T follicular helper cell (primary cell): ENCODE measurements at regions not wholly inside any gene's neighbourhood (a gene's known extent, or its start where the extent isn't known, plus 50 kb on each side); places are given as distances from the start of the nearest gene placed in this dataset.

ENCODE experiments used
- DNase-seq: peaks from one replicate; pipeline ENCODE4 v3.0.0-alpha.2; 2020; ENCODE audit warnings: low read depth

DNA sequence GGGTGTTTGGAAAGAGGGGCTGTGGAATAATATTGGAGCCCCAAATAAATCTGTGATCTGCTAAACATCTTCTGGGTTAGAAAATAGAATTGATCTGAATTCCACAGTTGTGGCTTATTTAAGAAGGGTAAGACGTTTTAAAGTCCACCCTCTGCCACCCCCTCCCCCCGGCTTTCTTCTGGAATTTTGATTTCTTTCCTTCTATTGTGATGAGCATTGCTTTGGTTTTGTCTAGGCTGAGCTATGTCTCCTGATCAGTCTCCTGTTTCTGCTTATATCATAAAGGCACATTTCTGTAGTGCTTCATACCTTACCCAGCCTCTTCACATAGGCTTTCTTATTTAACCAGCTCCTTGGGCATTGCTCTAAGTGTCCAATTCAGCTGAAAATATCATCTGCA, 77.3 kb upstream of the SLC38A2 start:
- no peak for DNase-seq

DNA sequence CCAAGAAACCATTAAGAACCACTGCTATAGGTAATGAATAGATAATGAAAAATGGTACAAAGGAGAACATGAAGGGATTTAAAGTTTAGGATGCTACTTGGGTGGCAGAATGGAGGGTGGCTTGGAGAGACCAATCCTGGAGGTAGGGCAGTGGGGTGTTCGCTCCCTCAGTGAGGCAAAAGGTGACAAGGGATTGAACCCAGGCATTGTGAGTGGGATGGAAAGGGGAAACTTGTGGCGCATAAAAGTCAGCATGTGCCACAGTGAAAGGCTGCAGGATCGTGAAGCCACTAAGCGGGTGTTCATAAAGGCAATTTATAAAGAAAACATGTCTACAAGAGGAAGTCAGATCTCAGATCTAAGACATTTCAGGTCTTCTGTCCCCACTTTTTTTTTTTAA, 76.7 kb upstream of the SLC38A2 start:
- no peak for DNase-seq

DNA sequence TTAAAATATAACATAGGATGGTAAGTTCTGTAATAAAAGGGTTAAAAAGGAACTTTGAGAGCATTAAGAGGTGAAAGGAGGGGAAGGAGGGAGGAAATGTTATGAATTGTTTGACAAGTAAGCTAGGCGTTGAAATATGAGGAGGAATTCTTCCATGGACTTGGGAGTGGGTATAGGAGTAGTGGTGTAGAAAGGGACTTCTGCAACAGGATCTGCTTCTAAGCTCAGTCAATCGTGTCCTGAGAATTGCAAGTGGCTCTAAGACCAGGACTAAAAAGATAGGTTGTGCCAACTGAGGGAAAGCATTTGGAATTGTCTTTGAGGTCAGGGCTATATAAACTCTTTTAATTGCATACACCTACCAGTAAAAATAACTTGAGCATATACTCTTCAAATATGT, 74.1 kb upstream of the SLC38A2 start:
- DNase-seq, result no peak

DNA sequence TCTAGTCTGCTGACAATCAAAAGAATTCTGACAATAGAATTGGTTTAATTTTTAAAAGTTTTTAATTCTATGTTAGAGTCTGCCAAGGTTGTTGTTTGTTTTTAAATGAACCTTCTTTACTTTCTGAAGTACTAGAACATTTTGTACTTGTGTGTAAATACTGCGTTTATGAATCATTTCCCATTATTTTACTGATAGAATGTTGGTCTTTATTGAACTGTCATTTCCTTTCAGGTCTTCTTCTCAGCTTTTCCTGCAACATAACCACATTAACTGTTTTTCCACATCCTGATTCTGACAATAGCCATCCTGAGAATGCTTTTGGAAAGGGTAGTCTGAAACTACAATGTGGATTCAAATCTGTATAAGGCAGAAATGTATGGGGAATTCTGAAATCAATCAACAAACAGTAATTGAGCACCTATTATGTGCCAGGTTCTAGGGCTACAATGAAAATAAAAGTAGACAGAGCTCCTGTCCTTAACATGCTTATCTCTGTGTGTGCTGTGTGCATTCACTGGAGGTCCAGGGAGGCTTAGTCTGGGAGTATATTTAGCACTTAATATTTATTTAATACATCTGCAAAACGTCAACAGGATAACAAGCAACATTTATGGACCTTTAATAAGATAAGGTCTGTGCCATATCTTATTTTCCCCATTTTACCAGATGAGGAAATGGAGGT, 73.1 kb upstream of the SLC38A2 start:
- DNase-seq, result no peak

DNA sequence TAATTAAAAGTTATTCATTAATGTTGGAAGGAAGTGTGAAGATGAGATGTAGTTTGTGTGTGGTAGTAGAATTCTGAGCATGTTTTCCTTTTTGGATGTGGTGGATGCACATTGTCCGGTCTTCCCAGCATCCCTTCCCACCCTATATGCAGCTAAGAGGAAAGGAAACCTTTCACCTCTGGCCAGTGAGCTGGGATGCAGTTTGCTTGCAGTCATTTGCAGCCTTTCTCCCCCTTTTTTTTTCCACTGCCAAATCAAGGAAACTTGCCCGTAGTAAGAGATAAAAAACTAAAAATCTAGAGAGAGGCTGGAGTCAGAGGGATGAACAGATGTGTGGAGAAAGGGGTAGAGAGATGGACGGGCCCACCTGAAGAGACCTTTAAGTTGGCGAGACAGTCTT, 72.5 kb upstream of the SLC38A2 start:
- DNase-seq, result no peak

DNA sequence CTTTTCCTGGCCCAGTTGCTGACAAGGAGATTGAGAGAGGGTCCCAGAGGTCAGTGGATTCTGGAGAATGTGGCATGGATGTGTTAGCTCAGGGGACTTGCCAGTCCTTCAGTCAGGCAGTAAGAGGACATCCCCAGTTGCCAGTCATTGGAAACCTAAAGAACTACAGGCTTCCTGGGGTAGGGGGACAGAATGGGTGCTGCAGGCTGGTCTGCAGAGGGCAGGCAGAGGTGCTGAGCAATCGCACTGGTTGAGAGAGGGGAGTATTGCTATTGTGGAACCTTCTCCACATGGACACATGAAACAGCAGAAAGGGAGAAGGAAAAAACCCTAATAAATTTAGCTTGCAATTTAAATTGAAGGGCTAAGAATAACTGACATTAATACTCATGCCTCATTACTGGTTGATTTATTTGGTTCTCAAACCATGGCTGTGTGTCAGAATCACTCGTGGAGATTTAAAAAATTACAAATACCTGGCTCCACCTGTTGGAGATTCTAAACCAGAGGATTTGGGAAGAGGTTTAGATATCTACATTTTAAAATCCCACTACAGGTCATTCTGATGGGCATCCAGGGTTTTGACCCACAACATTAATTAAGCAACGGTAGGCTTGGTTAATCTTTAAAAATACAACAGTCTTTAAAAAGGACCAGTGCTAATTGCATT, 71.2 kb upstream of the SLC38A2 start:
- no peak for DNase-seq

DNA sequence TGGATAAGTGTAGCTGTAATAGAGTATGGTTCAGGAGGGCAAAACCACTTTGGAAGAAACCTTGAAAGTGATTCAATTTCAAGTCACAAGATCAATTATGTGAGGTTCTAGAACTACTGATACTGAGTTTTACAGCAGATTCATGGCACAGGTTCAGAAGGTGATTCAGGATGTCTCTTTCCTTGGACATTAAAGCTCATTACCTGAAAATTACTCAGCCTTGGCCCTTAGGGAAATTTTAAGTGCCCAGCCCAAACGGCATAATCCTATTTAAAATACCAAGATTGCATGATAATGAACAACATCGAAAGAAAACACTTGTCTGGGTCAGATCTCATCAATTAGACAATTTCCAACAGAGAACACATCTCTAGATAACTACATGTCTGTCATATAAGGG, 70.2 kb upstream of the SLC38A2 start:
- DNase-seq, result no peak

DNA sequence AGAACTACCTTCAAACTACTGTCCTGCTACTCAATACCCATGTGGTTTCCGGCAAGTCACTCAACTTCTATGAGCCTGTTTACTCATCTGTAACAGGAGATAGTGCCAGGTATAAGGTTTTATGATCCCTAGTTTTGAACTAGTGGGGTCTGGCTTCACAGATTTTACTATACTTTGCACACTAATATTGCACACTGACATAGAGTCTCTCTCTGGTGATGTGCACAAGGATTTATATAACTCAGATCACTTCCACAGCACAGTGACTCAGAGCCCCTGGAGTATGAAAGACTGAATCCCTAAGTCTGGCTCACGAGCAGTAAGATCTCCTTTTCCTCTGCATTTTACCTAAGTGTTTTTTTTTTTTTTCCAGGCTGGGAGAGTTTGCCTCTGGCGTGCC, 69.7 kb upstream of the SLC38A2 start:
- DNase-seq, result no peak

DNA sequence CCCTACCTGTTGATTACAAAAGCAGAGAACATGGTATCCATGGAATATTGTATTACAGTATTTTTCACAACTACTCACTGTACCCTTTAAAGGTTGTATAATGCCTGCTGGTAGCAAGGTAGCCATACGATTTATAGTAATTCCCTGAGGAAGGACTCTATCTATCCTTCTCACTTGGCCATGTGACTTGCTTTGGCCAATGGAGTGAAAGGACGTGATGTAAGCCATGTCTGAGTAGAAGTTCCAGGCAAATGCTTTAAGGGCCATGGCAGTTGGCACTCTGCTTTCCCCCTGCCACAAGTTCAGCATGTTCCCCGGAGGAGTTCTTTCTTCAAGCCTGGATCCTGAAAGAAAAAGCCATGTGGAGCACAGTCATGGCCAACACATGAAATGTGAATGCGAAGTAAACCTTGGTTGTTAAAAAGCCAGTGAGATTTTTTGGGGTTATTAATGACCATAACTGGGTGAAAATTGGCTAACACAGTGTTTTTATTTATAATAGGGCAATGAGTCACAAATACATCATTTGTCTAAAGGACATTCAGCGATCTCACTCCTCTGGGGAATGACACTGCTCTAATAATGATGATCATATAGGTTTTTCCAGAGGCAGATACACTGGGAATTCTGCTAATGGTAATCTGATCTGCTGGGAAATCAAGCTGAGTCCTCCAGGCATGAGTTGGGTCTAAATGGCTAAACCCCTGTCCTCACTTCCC, 67.4 kb upstream of the SLC38A2 start:
- no peak for DNase-seq

DNA sequence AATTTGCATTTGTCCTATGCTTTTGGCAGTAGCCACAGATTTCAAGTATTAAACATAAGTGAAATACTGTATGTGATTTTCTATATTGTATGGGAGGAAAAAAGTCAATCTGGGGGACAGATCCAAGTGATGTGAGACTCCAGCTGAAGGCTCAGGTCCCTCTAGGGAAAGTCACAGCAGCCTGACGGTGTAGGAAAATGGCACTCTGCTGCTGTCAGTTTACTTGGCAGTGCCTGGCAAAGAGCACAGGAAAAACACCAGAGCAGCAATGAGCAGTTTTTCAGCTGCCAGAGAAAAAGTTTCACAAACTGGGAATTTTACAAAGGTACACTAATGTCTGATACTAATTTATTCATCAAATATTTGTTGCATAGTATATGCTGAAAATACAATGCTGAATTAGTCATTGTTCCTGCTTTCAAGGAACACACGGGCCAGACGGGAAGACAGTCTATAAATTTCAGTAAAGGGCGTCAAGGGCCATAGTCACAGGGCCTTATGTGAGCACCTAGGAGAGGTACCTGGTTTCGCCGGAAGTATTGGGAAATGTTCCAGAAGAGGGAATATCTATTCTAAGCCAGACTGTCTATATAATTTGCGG, 66.2 kb upstream of the SLC38A2 start:
- DNase-seq, result no peak

DNA sequence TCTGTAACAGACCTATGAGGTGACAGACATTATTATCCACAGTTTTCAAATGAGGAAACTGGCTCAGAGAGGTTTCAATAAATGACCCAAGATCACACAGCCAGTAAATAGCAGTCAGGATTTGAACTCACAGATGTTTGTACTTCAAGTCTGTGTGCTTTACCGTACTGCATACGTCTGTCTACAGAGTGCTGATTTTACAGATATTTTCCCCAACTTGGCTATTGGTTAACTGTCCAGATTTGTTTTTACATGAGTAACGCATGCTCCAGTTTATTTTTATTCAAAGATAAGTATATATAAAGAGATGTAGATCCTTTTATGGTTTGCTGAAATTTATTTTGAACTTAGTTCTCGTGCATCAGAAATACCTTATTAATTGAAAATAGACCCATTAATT, 65.7 kb upstream of the SLC38A2 start:
- DNase-seq, result no peak

DNA sequence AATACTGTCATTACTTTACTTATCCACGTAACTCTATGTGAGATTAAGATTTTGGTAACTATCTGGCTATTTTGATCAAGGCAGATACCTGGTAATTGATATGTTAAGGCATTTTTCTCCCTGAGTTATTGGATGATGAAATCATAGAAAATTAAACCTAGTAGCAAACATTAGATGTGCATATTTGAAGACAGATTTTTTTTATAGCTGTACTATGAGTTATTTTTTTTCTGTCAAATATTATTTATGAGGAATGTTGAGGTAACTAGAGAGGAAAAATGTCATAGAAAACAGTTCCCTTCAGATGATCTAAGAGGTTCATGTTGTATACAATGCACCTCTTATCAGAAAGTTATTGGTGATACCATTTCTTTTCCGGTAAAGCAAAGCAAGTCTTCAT, 64.9 kb upstream of the SLC38A2 start:
- no peak for DNase-seq

DNA sequence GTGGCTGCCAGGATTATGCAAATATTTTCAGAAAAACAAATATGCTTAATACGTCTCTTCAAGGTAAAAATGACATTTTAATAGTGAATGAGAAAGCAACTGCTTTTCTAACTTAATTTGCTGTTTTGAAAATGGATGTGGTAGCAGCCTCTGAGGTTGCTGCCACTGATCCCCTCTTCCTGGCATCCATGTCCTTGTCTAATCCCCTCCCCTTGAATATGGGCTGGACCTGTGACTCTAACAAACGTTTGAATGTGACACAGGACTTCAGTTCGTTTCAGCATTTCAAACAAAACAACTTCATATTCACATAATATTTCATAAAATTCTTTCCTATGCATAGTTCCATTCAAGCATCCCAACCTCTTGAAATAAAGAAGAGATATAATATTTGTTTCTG, 64.2 kb upstream of the SLC38A2 start:
- DNase-seq, result no peak

DNA sequence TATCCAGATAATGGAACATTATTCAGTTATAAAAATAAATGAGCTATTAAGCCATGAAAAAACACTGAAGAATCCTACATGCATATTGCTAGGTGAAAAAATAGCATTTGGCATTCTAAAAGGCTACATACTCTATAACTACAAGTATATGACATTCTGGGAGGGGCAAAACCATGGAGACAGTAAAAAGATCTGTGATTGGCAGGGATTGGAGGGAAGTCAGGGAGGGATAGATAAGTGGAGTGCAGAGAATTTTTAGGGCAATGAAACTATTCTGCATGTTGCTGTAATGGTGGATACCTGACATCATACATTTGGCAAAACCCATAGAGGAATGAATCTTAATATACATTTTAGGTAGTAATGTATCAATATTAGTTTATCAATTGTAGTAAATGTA, 63.1 kb upstream of the SLC38A2 start:
- no peak for DNase-seq

DNA sequence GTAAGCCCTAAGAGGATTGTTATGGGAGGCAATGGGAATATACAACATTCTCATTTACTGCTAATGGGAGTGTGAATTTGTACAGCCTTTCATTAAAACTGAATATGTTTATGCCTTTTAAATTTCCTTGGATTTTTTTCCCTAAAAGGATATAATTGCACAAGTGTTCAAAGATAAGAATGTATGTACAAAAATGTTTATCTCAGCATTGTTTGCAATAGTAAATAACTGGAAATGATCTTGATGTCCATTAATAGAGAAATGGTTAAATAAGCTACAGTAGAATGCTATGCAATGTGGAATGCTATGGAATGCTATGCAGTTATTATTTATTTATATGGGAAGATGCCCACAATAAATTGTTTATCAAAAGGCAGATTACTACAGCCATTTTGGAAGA, 62.5 kb upstream of the SLC38A2 start:
- DNase-seq, result no peak

DNA sequence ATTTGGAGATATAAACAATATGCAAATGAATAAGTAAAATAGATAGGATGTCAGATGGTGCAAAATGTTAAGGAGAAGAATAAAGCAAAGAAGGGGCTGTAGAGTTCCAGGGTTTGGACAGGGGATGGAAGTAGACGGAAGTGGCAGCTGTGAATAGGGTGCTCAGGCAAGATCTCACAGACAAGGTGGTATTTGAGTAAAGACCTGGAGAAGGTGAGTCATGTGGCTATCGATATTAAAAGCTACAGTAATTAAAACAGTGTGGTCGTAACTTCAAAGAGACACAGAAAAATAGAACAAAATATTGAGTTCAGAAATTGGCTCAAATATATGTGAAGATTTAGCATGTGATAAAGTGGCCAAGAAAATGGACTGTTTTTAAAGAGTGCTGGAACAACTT, 61.3 kb upstream of the SLC38A2 start:
- DNase-seq, result no peak

DNA sequence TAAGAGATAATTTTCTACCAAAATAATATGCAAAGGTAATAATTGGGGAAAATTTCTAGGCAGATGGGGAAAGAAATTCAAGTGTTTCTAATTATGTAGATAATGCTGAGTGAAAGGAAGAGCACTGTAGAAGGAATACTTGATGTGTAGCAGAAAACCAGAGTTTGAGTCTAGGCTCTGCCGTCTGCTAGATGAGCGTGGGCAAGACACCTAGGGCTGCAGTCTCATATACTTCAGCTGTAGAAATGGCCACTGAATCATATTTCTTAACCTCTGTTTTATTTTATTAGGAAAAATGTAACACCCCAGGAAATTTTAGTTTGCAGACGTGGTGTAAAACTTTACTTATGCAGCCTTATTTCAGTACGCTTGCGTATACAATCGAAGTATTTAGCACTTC, 59.8 kb upstream of the SLC38A2 start:
- DNase-seq, result no peak

DNA sequence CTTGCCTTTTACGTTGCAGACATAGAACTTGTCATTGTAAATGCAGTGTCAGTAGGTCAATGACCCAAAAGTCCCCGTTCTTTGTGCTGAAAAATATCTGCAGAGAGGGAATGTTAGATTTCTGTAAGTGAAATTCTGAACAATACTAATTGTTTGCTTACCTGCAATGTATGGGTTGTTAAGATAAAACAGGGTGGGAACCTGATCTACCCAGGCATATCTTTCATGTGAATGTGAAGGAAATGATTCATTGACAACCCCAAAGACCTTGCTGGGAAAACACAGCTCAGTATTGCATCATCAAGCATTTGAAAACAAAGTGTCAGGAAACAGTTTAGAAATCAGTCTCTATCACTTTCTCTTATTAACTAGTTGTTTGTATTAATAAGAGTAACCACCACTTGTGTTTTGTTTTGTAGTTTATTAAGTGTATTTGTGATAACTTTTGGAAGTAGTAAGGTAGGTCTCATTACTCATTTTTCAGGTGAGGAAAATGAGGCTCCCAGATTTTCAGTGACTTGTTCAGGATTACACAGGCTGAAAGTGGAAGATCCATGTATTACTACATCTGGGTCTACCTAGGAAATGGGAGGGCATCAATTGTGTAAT, 57.9 kb upstream of the SLC38A2 start:
- DNase-seq, result no peak
